H9 (cell line): ENCODE measurements at regions not wholly inside any gene's neighbourhood (a gene's known extent, or its start where the extent isn't known, plus 50 kb on each side); places are given as distances from the start of the nearest gene placed in this dataset.
"Not testable (repeated sequence)": the region's sequence is repeated elsewhere in the genome, so short reads cannot be mapped to it uniquely, and the experiment has no call there.

Source experiments
- DNase-seq: peaks from one replicate; pipeline ENCODE4 v3.0.0-alpha.2; 2017
- H2AFZ ChIP-seq: one replicate; pipeline ENCODE4 v1.6.1; 2013; ENCODE audit warnings: mild to moderate bottlenecking, low read length, control low read depth, moderate library complexity
- H2AK5ac ChIP-seq: 2 replicates; pipeline ENCODE4 v1.6.1; 2013; ENCODE audit warnings: low read length, control low read depth, mixed read lengths; ENCODE audit not compliant: insufficient read length
- H2BK120ac ChIP-seq: one replicate; pipeline ENCODE4 v1.6.1; 2013; ENCODE audit warnings: low read depth, mild to moderate bottlenecking, low read length, control low read depth, inconsistent platforms; ENCODE audit not compliant: poor library complexity, severe bottlenecking
- H2BK12ac ChIP-seq: 2 replicates; pipeline ENCODE4 v1.6.1; 2013; ENCODE audit warnings: low read length, control low read depth, mixed read lengths, low read depth; ENCODE audit not compliant: insufficient read length
- H2BK15ac ChIP-seq: 2 replicates; pipeline ENCODE4 v1.6.1; 2013; ENCODE audit warnings: low read depth, low read length, control low read depth
- H2BK20ac ChIP-seq: one replicate; pipeline ENCODE4 v1.6.1; 2013; ENCODE audit warnings: low read depth, mild to moderate bottlenecking, low read length, control low read depth, inconsistent platforms; ENCODE audit not compliant: poor library complexity, severe bottlenecking
- H2BK5ac ChIP-seq: 2 replicates; pipeline ENCODE4 v1.6.1; 2013; ENCODE audit warnings: low read length, control low read depth, mixed read lengths; ENCODE audit not compliant: insufficient read length
- H3K14ac ChIP-seq: 2 replicates; pipeline ENCODE4 v1.6.1; 2013; ENCODE audit warnings: low read length, control low read depth; ENCODE audit not compliant: insufficient read depth
- H3K18ac ChIP-seq: 2 replicates; pipeline ENCODE4 v1.6.1; 2013; ENCODE audit warnings: low read depth, mild to moderate bottlenecking, mixed read lengths, low read length, control low read depth; ENCODE audit not compliant: insufficient read length
- H3K23ac ChIP-seq: 2 replicates; pipeline ENCODE4 v1.6.1; 2013; ENCODE audit warnings: low read length, control low read depth, mixed read lengths, low read depth; ENCODE audit not compliant: insufficient read length
- H3K23me2 ChIP-seq: 2 replicates; pipeline ENCODE4 v1.6.1; 2013; ENCODE audit warnings: low read depth, mild to moderate bottlenecking, mixed read lengths, low read length, control low read depth; ENCODE audit not compliant: insufficient read length, poor library complexity, severe bottlenecking
- H3K27ac ChIP-seq: 2 replicates; pipeline ENCODE4 v1.5.1; 2013; ENCODE audit warnings: low read length, control low read depth, mixed read lengths, low read depth; ENCODE audit not compliant: insufficient read length
- H3K27me3 ChIP-seq: 2 replicates; pipeline ENCODE4 v1.6.1; 2013; ENCODE audit warnings: low read length, control low read depth, inconsistent platforms; ENCODE audit not compliant: insufficient read depth
- H3K4ac ChIP-seq: 2 replicates; pipeline ENCODE4 v1.6.1; 2013; ENCODE audit warnings: low read depth, mild to moderate bottlenecking, control low read depth, inconsistent platforms, low read length, moderate library complexity
- H3K4me1 ChIP-seq: 2 replicates; pipeline ENCODE4 v1.6.1; 2013; ENCODE audit warnings: low read length, control low read depth, inconsistent platforms; ENCODE audit not compliant: insufficient read depth
- H3K4me2 ChIP-seq: 2 replicates; pipeline ENCODE4 v1.6.1; 2013; ENCODE audit warnings: low read length, control low read depth, mixed read lengths; ENCODE audit not compliant: insufficient read length, insufficient read depth
- H3K56ac ChIP-seq: 2 replicates; pipeline ENCODE4 v1.6.1; 2013; ENCODE audit warnings: low read depth, mild to moderate bottlenecking, mixed read lengths, low read length, control low read depth; ENCODE audit not compliant: insufficient read length
- H3K79me1 ChIP-seq: 2 replicates; pipeline ENCODE4 v1.6.1; 2013; ENCODE audit warnings: low read depth, mild to moderate bottlenecking, moderate library complexity, low read length, control low read depth, inconsistent platforms; ENCODE audit not compliant: insufficient read depth, poor library complexity, severe bottlenecking
- H3K79me2 ChIP-seq: 2 replicates; pipeline ENCODE4 v1.6.1; 2013; ENCODE audit warnings: low read length, control low read depth, inconsistent platforms; ENCODE audit not compliant: insufficient read depth
- H3K9ac ChIP-seq: 2 replicates; pipeline ENCODE4 v1.6.1; 2013; ENCODE audit warnings: low read length, control low read depth, mixed read lengths; ENCODE audit not compliant: insufficient read length; ENCODE audit errors: extremely low read depth
- H3K9me3 ChIP-seq: one replicate; pipeline ENCODE4 v1.6.1; 2013; ENCODE audit warnings: low read depth, low read length, inconsistent platforms; ENCODE audit not compliant: control insufficient read depth
- H3T11ph ChIP-seq: one replicate; pipeline ENCODE4 v1.6.1; 2013; ENCODE audit warnings: mild to moderate bottlenecking, low read length, control low read depth, inconsistent platforms
- H4K20me1 ChIP-seq: one replicate; pipeline ENCODE4 v1.6.1; 2013; ENCODE audit not compliant: control insufficient read depth, insufficient read length, insufficient read depth
- H4K5ac ChIP-seq: 2 replicates; pipeline ENCODE4 v1.6.1; 2013; ENCODE audit warnings: low read depth, mild to moderate bottlenecking, mixed read lengths, low read length, control low read depth; ENCODE audit not compliant: insufficient read length
- H4K8ac ChIP-seq: replicated peaks from 2 replicates; pipeline ENCODE4 v1.6.1; 2013; ENCODE audit warnings: low read length, control low read depth, mixed read lengths, low read depth; ENCODE audit not compliant: insufficient read length
- H4K91ac ChIP-seq: 2 replicates; pipeline ENCODE4 v1.6.1; 2013; ENCODE audit warnings: low read depth, mild to moderate bottlenecking, moderate library complexity, mixed read lengths, low read length, control low read depth; ENCODE audit not compliant: insufficient read length
- H3K27ac Mint-ChIP-seq, 3 experiments: 2 replicates in 2 of 3; 3 replicates in 1 of 3; pipeline ENCODE4 v1.8.0; 2020 to 2021; ENCODE audit warnings: mixed read lengths in 3 of 3, mild to moderate bottlenecking in 1 of 3, moderate library complexity in 1 of 3
- H3K27me3 Mint-ChIP-seq: 2 replicates; pipeline ENCODE4 v1.8.0; 2021; ENCODE audit warnings: low read depth, mild to moderate bottlenecking, moderate library complexity, mixed read lengths
- H3K36me3 Mint-ChIP-seq, 3 experiments: 2 replicates in 2 of 3; 3 replicates in 1 of 3; pipeline ENCODE4 v1.8.0; 2020 to 2021; ENCODE audit warnings: low read depth in 3 of 3, mixed read lengths in 3 of 3; ENCODE audit not compliant: insufficient read depth in 1 of 3
- H3K4me1 Mint-ChIP-seq, 2 experiments: 2 replicates each; pipeline ENCODE4 v1.8.0; 2020; ENCODE audit warnings: mixed read lengths in 2 of 2
- H3K4me3 Mint-ChIP-seq, 2 experiments: 2 replicates in 1 of 2; 3 replicates in 1 of 2; pipeline ENCODE4 v1.8.0; 2020 to 2021; ENCODE audit warnings: mild to moderate bottlenecking in 2 of 2, mixed read lengths in 2 of 2, moderate library complexity in 1 of 2
- H3K9me3 Mint-ChIP-seq, 2 experiments: 2 replicates in 1 of 2; 3 replicates in 1 of 2; pipeline ENCODE4 v1.8.0; 2020; ENCODE audit warnings: mild to moderate bottlenecking in 2 of 2, mixed read lengths in 2 of 2, moderate library complexity in 1 of 2
- WGBS: extraction: QIAGEN DNeasy Blood & Tissue Kit; methylation state at CpG from one replicate; pipeline ENCODE4 v1.1.7; 2013; ENCODE audit warnings: missing lambda C conversion rate, low lambda C conversion rate, mixed read lengths; ENCODE audit not compliant: insufficient read length; ENCODE audit errors: extremely low coverage; 5-methylcytosine and 5-hydroxymethylcytosine counted together

GRCh38 chr21:5113092-5113491 lies 5408.3 kb upstream of the TPTE start:
- not testable (repeated sequence) for H3K23ac ChIP-seq, H3K27me3 Mint-ChIP-seq, H3K27ac Mint-ChIP-seq

More at GRCh38 chr21:5113092-5113491, 5408.3 kb upstream of the TPTE start:
- H3K4me1 ChIP-seq, H3K4me3 Mint-ChIP-seq, H3K4me2 ChIP-seq, H2BK5ac ChIP-seq, H2BK12ac ChIP-seq, H4K8ac ChIP-seq, H2BK20ac ChIP-seq, H3K79me1 ChIP-seq, H4K5ac ChIP-seq, H3K9ac ChIP-seq, H3K27ac ChIP-seq, DNase-seq, H3K79me2 ChIP-seq, H3K14ac ChIP-seq, H3T11ph ChIP-seq, H2AK5ac ChIP-seq, H2BK15ac ChIP-seq, H2BK120ac ChIP-seq, H3K36me3 Mint-ChIP-seq, H3K27me3 ChIP-seq, H3K9me3 Mint-ChIP-seq, H2AFZ ChIP-seq, H3K23me2 ChIP-seq, H3K18ac ChIP-seq, H3K9me3 ChIP-seq, H3K4ac ChIP-seq, H4K20me1 ChIP-seq, H3K56ac ChIP-seq, H3K4me1 Mint-ChIP-seq, H4K91ac ChIP-seq: not testable (repeated sequence)
- no CpG with 5 or more reads among the region's 10 CpGs for WGBS
